Mammary epithelial cell (primary cell): ENCODE measurements at regions not wholly inside any gene's neighbourhood (a gene's known extent, or its start where the extent isn't known, plus 50 kb on each side); places are given as distances from the start of the nearest gene placed in this dataset.

Experiments
- CTCF ChIP-seq, 2 donors: IDR thresholded peaks in 1 of 2; conservative IDR thresholded peaks in 1 of 2; 2 replicates each; pipeline ENCODE4 v1.5.1; 2011 to 2012; ENCODE audit warnings: inconsistent platforms in 2 of 2, low read length in 2 of 2, mild to moderate bottlenecking in 2 of 2, control low read depth in 1 of 2, low read depth in 1 of 2; ENCODE audit not compliant: insufficient read depth in 1 of 2; ENCODE audit errors: extremely low read depth in 1 of 2
- EZH2 ChIP-seq: IDR thresholded peaks from 2 replicates; pipeline ENCODE4 v1.6.1; 2012; ENCODE audit warnings: low read length, inconsistent platforms, borderline replicate concordance

GRCh38 chr5:89930591-89931392 lies 478.8 kb downstream of the CETN3 start:
- TF ChIP-seq CTCF (conservative IDR thresholded peaks at IDR 0.05 in 1 of 2, IDR thresholded peaks at IDR 0.05 in 1 of 2; ENCODE audit: extremely low read depth in 1 of 2, insufficient read depth in 1 of 2, low read depth in 1 of 2, low read length in 2 of 2), result no peak
- TF ChIP-seq EZH2, result no peak
